Fibroblast of the conjunctiva (primary cell): ENCODE measurements at regions not wholly inside any gene's neighbourhood (a gene's known extent, or its start where the extent isn't known, plus 50 kb on each side); places are given as distances from the start of the nearest gene placed in this dataset.

ENCODE experiments used
- DNase-seq: peaks from one replicate; pipeline ENCODE4 v3.0.0-alpha.2; 2010; ENCODE audit warnings: low read depth

DNA sequence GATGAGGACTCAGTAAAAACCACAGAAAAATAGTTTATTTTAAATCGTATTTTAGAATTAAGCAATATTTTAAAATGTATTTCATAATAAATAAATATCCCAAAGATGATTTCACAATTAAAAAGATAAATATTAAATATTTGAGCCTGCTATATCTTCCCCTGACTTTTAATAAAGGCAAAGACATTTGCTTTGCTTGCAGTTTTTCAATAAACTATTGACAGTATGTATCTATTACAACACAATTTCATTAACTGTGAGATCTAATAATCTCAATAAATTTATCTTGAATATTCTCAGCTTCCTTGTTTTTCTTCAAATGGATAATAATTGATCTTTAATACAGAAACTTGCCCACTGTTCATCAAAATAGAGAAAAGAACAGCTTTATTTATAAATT lies 186.2 kb upstream of the TARS1 start:
- DNase-seq: no peak

DNA sequence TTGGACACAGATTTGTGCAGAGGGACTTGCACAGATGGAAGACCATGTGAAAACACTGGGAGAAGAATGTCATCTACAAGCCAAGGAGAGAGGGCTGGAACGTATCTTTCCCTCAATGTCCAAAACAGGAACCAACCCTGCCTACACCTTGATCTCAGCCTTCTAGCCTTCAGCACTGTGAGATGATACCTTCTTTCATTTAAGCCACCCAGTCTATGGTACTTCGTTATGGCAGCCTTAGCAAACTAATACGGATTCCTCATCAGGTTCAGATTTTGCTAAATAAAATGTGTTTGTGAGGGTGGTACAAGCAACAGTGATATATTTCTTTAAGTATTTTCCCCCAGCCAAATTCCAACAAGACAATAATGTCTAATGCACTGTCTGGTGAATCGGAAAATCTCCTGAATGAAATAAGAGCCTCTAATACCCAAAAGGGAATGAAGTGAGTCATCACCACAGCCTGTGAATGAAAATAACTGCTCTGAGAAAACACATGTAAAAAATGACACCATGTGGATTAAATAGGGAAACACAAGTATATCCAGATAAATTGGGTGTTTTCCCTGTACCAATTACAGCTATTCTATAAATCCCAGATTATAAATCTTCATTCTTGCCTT lies 182.8 kb upstream of the TARS1 start:
- peak; percentile 72 for DNase-seq

DNA sequence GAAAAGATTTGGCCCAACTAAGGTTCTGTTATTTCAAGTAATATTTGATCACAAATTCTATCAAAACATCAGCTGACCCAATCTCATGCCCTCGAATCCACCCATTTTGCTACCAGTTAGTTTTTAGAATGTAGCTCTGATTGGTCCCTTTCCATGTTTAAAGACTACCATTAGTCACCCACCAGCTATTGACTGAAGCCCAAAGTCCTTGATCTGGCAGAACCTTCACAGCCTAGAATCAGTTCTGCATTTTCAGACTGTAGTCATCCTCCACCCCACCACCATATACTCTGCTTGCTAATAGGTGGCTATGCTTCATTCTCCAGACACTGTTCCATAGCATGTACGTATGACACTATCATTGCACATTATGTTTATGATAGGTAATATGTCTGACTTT lies 182.2 kb upstream of the TARS1 start:
- DNase-seq: no peak

DNA sequence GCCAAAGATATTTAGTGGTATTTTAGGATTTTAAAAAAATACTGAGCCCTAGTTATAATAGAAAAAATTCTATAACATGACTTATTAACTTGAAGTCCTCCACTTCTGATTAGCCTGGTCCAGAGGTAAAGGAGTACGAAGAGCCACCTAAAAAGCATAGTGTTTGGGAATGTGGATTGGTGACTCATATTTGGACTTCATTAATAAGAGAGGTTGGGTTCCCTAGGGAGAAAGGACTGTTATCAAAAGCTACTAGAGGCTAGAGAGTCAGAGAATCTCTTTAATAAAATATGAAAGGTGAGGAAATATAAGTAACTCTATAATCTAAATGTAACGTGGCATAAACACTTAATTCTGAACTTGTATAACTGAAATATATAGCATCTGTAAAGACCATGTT lies 180.7 kb upstream of the TARS1 start:
- DNase-seq: no peak

DNA sequence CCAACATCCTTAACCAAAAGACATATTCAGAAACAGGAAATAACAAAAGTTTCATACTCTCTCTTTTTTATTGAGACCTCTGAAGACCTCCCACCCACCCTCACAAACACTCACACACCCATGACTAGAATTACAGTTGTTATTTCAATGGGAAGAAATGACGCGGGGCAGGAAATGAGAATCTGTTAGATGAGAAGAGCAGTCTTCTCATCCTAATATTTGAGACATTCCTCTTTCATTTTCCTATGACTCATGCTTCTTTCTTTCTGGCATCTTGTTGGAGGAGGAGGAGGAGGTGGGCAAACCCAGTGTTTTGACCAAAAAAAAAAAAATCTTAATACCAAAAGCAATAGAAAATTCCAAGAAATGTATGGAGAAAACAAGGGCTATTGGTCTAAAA lies 179.5 kb upstream of the TARS1 start:
- DNase-seq: peak; percentile 22

DNA sequence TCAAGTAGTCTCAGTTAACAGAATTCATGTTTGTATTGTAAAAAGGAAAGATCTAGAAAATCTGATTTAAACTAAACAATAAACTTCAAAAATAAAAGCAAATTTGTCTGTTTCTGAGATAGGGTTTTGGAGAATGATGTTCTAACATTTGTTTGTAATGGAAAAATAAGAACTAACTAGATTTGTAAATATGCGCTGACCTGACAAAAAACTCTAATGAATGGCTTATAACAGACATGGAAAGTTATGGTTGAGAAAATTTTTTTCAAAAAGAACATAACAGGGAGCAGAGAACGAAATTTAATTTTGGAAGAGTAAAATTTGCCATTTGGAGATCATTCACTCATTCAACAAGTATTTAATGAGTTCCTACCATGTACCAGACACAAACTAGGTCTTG lies 179.0 kb upstream of the TARS1 start:
- no peak for DNase-seq

DNA sequence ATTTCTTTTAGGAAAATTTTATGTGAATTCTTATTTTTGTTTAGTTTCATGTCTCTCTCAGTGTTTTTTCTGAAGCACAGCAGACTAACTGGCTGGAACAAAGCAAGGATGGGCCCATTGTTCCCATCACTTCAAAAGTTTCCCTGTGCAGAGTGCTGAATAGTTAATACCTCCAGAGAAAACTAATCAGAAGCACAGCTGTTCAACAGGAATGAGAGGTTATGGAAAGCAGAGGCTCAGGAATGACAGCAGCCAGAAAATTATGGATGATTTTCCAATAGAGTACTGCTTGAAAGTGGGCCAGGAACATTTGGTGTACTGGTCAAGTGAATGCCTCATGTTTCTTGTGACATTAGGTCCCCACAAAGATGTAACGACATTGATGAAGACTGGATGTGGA lies 173.0 kb upstream of the TARS1 start:
- DNase-seq: no peak

DNA sequence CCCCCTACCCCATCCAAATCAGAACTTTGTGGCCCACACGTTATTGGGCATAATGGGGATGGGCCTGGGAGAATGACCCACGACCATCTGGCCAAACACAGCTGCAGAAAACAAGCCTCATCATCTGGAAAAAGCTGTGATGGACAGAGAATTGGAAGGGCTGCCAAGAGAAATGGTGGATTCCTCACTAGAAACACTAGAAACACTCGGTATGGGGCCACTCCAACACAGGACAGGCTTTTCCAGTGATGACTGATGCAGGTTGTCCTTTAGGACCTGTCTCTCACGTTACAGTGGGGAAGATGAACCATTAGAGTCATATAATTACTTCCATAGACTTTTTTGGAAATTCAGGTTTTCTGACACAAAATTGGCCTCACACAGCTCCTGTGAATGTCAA lies 172.4 kb upstream of the TARS1 start:
- no peak for DNase-seq

DNA sequence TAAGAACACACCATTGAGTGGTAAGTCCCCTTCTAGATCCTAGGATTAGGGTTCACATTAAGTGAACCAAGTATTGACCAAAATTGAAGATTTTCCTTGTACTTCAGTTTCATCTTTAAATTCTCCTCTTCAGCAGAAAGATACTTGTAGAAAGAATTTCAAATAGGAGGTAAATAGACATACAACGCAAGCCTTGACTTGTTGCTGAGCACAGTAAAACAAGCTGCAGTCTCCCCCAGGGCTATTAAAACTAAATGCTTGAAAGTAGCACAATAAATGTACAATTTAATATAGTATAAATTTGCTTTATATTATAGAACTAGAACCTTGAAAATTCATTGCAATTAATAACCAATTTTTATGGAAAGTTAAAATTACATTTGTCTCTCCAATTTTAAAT lies 170.1 kb upstream of the TARS1 start:
- no peak for DNase-seq

DNA sequence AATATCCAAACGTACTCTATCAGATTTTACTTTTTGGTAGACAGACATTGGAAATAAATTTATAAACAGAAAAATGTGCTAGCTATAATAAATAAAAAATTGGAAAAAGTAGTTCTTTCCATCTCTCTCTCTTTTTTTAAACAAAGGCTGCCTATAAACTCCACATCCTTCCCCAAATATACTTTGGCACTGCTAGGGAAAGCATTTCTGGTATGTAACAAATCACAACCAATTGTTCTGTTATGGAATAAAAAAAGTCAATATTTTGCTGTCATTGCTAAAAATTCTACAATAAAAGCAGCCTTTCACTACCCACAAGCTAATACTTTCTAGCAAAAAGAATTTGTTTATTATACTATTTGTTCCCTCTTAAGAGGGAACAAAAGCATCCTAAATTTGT lies 169.2 kb upstream of the TARS1 start:
- no peak for DNase-seq

DNA sequence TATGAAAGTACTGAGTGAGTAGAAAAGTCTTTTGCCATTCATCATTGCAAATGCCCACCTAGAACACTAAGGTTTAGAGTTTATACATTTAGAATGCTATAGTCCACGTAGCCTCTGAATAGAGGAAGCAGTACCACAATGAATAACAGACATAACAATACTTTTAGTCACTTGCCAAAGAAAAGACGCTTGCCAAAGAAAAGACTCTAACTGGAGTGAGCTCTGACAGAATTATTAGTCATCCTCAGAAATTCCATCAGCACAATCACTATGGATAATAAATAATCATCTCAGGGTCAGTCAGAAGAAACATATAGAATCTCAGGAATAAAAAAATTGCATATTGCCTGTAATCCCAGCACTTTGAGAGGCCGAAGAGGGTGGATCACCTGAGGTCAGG lies 168.5 kb upstream of the TARS1 start:
- DNase-seq: peak; percentile 90

DNA sequence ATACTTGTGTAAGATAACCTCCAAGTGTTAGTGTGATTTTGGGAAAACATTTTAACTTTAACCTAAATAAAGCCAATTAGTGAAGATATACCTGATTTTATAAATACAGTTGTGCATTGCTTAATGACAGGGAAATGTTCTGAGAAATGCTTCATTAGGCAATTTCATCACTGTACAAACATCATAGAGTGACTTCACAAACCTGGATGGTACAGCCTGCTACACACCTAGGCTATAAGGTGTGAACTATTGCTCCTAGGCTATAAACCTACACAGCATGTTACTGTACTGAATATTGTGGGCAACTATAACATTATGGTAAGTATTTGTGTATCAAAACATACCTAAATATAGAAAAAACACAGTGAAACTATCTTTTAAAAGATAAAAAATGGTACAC lies 166.8 kb upstream of the TARS1 start:
- DNase-seq: no peak

DNA sequence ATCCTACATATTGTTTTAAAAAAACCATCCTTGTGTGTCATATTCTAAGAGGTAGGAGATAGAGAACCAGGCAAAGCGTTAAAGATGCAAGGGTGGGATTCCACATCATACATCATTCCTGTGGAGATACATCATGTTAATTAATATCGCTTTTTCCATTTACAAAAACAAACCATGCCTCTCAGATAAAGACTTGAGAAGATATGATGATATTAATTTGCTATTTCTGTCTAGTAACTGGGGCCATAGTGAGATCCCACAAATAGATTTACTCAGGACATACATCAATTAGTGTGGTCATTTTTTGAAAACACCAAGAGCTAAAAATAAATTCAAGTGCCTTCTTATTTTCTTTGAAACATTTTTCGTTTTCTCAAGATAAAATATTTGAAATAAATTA lies 165.4 kb upstream of the TARS1 start:
- no peak for DNase-seq

DNA sequence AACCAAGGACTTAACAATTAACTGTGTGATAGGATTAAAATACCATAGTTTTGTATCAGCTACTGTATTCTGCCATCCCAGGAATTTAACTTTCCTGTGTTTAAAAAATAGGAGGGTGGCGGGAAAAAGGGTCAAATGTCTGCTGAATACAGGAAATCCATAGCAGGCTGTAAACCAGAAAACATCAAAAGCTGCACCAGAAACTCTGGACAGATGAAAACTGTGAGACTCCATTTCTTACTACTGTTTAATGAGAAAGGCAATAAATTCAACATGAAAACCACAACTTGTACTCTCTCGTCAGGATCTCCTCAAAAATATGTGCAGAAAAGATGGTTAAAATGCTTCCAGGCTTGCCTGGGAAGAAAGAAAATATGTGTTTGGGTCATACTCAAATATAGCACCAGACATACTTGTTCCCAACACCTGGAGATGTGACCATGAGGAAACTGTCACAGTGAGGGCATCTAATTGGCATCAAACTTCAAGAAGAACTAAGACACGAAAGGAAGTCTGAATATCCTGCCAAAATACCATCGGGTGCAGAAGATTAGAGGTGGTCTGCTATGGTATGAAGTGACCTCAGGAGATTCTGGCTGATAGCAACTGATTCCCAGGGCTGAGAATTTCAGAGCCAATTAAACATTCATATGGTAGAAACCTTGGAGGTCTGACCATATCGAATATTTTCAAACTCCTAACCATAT lies 164.7 kb upstream of the TARS1 start:
- no peak for DNase-seq

DNA sequence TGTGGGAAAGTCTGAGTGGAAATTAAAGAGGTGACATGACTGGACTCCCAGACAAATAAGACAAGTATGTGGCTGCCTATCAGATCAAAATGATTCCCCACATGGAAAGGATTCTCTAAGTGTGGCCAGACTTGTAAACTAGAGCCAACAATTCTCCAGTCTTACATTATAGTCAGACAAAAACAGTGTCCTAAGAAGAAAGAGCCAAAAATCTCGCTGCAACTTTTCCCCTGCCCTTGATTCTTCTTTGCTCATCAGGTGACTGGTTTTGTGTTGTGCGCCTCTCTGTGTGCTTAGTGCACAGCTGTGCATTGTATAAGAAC lies 164.2 kb upstream of the TARS1 start:
- DNase-seq: no peak

DNA sequence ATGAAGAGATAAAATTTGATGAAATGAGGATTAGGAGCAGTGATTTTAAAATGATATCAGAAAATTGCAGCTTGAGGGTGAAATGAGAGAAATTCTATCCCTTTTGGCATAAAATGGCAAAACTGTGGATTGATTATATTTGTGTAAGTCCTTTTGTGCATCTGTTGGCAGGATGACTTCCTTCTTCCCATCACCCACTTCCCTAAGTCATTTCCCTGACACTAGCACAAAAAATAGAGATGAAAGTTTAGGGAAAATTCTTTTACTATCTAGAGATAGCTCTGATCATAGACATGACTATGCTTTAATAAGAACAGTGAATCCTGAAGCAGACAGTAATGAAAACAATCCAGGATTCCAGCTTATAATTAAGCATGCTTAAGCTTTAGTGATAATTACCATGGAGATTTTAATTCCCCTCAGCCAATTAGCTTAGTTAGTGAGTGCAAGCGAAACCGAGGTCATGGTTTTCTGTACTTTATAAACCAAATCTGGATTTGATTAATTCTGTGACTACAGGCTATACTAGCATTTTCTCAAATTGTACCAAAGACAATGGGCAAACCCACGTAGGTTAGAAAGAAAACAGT lies 163.6 kb upstream of the TARS1 start:
- DNase-seq: no peak

DNA sequence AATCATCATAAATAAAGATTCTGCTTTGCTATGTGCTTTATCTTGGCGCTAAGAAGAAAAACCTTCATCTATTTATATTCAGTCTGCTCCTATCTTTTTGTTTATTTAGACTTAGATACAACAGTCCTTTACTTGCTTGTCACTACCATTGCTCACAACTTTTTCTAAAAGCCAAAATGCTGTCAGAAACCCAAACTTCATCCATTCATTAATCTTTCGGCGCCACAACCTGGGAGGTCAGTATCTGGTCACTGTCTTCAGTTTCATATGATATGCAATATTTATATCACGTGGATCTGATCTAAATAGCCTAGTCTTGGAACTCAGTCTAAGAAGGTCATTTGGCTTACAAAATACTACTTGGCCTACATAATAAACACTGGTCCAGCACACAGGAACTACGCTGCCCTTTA lies 159.3 kb upstream of the TARS1 start:
- no peak for DNase-seq

DNA sequence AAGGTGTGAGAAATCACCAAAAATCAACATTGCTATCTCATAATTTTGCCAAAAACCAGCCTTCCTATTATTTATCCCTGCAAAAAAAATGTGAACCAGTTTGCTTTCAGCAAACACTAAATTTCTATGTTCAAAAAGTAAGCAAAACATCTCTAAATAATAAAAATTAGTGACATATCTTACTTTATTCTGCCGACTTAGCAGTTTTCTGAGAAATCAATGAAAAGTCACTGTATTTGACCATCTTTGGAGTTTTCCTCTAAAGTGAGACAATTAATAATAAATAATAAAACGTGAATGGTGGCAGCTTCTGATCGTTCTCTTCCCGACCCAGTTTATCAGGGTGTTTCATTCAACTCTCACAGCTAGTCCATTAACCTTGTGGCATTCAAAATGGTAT lies 158.6 kb upstream of the TARS1 start:
- DNase-seq: no peak

DNA sequence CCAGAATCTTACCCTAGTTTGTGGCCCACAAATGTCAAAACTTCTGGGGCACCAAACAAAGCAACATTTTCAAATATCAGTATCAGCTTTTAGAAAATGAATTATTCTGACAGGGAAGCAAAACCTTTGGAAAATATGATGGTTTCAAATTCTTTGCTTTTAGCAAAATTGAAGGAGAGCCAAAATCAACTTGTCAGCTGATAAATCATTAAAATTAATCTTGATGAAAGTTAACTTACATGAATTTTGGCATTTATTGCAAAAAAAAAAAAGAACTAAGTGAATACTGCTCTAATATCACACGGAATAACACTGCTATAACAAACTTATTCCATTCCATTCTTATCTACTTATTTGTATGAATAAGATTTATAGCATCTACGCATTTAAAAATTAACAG lies 158.1 kb upstream of the TARS1 start:
- DNase-seq: no peak

DNA sequence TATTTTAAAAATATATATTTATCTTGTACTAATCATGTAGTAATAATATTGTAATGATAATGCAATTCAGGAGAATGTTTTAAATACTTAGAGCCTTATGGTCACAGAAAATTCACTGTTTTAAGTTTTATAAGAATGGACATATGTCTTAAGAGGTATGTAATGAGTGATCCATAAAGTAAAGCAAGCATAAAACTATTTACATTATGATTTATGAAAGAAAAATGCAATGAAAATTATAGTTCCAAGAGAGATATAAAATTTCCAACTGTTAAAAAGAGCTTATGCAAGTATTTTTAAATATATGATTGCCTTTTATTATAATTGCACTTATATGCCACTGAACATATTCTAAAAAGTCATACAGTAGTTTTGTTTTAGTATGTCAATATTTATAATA lies 157.5 kb upstream of the TARS1 start:
- DNase-seq: no peak

DNA sequence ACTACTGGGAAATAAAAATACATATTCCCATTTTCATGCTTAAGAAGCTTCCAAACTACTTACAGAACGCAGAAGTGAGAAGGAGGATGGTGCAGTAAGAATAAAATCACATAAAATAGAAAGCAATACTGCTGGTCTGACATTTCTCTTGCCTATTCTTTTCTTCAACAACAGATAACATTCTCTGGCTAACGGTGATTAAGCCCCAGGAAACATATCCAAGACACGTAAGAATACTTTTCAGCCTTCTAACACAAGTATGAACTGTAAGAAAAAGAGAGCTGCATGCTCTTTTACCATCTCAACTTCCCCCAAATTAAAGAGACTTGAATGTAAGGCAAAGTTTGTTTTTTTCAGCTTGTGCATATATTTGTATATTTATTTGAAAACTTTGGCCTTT lies 156.1 kb upstream of the TARS1 start:
- no peak for DNase-seq

DNA sequence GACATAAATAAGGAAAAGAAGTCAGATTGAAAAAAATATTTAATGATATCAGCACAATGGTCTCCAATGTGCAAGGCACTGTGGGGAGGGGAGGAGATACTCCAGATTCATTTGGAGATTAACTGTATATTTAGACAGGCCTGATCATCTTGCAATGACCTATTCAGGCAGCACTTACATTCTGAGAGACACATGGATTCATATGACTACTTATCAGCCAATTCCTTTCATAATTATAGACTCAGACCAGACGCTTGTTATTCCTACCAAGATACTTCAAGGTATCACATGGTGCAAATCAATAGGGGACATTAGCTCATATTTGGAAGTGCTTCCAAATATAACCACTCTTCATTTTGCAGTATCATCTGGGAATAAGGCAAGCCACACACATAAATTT lies 153.5 kb upstream of the TARS1 start:
- no peak for DNase-seq

DNA sequence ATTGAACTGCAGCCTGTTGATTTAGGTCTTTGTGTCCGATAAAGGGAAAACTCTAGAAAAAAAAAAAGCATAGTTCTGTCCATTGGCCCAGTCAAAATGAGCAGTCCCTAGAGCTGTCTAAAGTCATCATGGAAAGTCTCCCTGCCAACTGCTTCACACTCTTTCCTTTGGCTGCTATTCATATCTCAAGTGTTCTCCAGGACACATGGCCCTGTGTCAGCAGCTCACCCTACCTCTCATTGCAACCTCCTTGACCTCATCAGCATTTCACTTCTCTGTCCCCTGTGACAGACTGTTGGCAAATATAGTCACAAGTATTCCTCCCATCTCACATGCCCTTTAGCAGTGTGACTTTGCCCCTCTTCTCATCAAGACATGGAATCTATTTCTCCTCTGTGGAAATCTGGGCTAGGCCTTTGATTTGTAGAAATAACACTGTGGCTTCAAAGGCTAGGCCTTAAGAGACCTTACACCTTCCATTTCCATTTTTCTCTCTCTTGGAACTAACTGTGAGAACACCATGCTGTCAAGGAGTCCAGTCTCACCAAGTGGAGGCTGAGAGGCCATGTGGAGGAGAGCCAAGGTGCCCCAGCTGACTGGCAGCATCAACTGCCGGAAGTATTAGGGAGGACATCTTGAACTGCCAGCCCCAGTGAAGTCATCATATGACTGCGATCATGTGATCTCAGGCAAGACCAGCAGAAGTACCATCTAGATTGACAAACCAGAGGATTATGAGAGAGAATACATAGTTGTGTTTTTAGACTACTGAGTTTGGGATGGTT lies 149.4 kb upstream of the TARS1 start:
- no peak for DNase-seq
